ENCODE measurements at regions not wholly inside any gene's neighbourhood (a gene's known extent, or its start where the extent isn't known, plus 50 kb on each side); places are given as distances from the start of the nearest gene placed in this dataset.

DNA sequence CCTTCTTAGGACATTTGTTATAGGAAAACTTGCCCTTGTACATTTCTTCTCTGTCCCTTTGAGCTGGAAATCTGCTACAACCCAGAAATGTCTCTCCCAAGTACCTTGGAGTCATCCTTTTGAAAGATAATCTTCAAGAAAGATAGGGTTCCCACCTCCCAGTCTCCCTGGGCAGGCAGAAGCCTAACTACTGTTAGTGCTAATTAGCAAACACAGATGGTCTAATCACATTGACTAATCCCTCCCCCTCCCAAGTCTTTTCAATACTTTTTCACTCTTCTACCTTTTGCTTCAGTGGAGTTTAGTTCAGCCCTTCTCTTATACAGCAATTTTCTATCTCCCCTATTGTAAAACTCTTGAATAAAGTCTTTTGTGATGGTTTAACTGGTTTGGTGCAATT, 129.8 kb upstream of the PPFIA2 start:
- TF ChIP-seq POLR2AphosphoS5 (IDR thresholded peaks at IDR 0.05; ENCODE audit: borderline replicate concordance, low read depth, low read length) (no peak), EZH2 (IDR thresholded peaks at IDR 0.05) (no peak)
